Smooth muscle cell (in vitro differentiated cells): ENCODE measurements at regions not wholly inside any gene's neighbourhood (a gene's known extent, or its start where the extent isn't known, plus 50 kb on each side); places are given as distances from the start of the nearest gene placed in this dataset.

Source experiments
- DNase-seq: peaks from one replicate; lab custom pipeline; 2025; ENCODE audit not compliant: unreplicated experiment; lab: John Stamatoyannopoulos, UW
- H2AFZ ChIP-seq: fragments of 200-600 bp; sonication (generic); 2 replicates; pipeline ENCODE4 v1.6.0; 2016; ENCODE audit warnings: antibody characterized with exemption, low read depth, mild to moderate bottlenecking
- H3F3A ChIP-seq: fragments of 200-600 bp; sonication (generic); 2 replicates; pipeline ENCODE4 v1.6.0; 2017; ENCODE audit warnings: antibody characterized with exemption, low read depth
- H3K27ac ChIP-seq: fragments of 200-600 bp; sonication (generic); 2 replicates; pipeline ENCODE4 v1.5.1; 2016; ENCODE audit warnings: low read depth, mild to moderate bottlenecking
- H3K27me3 ChIP-seq: fragments of 200-600 bp; sonication (generic); 2 replicates; pipeline ENCODE4 v1.6.1; 2016; ENCODE audit warnings: low read depth, mild to moderate bottlenecking
- H3K36me3 ChIP-seq: fragments of 200-600 bp; sonication (generic); 2 replicates; pipeline ENCODE4 v1.5.1; 2016; ENCODE audit warnings: low read depth
- H3K4me1 ChIP-seq: fragments of 200-600 bp; sonication (generic); 2 replicates; pipeline ENCODE4 v1.5.1; 2016; ENCODE audit warnings: low read depth
- H3K4me2 ChIP-seq: fragments of 200-600 bp; sonication (generic); 2 replicates; pipeline ENCODE4 v1.6.0; 2016; ENCODE audit warnings: mild to moderate bottlenecking
- H3K4me3 ChIP-seq: fragments of 200-600 bp; sonication (generic); 2 replicates; pipeline ENCODE4 v1.5.1; 2016; ENCODE audit warnings: mild to moderate bottlenecking
- H3K79me2 ChIP-seq: fragments of 200-600 bp; sonication (generic); 2 replicates; pipeline ENCODE4 v1.6.0; 2016; ENCODE audit warnings: low read depth, mild to moderate bottlenecking
- H3K9ac ChIP-seq: fragments of 200-600 bp; sonication (generic); 2 replicates; pipeline ENCODE4 v1.6.0; 2016; ENCODE audit warnings: low read depth
- H3K9me3 ChIP-seq: fragments of 200-600 bp; sonication (generic); replicated peaks from 2 replicates; pipeline ENCODE4 v1.5.1; 2016; ENCODE audit warnings: low read depth
- H4K20me1 ChIP-seq: fragments of 200-600 bp; sonication (generic); 2 replicates; pipeline ENCODE4 v1.6.0; 2016; ENCODE audit warnings: low read depth
- WGBS: methylation state at CpG from one replicate; pipeline ENCODE4 v1.1.7; 2016; ENCODE audit warnings: low lambda C conversion rate; 5-methylcytosine and 5-hydroxymethylcytosine counted together
- TF ChIP-seq, protein P1 (sequence below): fragments of 200-600 bp; sonication (generic); IDR thresholded peaks from 2 replicates; pipeline ENCODE4 v1.5.1; 2017; ENCODE audit warnings: borderline replicate concordance, mild to moderate bottlenecking, antibody characterized with exemption; ENCODE audit not compliant: insufficient read depth, poor library complexity, severe bottlenecking

DNA sequence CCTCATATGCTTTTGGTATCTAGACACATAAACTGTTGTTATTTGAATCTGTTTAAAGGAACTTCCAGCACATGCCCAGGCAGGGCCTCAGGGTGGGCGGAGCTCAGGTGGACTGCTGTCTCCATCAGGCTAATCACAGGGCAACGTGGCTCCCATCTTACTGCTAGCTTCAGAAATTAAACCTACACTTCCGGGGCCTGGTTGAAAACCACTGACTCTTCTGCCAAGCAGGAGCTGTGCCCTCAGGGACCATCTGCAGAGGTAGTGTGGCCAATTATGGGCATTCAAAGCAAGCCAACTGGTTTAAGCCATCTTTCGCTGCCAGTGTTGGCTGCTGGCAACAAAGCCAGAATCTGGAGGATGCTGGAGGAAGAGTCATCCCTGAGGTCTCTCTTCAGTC lies 97.5 kb downstream of the TMX1 start:
- no peaks in the 10 kb centered on the region for H4K20me1 ChIP-seq
- H3K36me3 ChIP-seq: no peaks in the 10 kb centered on the region
- H3K27ac ChIP-seq: no peak overlapping the region
- no peak overlapping the region for H3K4me2 ChIP-seq
- H3F3A ChIP-seq: no peaks in the 10 kb centered on the region
- 84% methylated on average over 4 of the region's 4 CpGs for whole genome bisulfite sequencing
- TF ChIP-seq, protein P1, sequence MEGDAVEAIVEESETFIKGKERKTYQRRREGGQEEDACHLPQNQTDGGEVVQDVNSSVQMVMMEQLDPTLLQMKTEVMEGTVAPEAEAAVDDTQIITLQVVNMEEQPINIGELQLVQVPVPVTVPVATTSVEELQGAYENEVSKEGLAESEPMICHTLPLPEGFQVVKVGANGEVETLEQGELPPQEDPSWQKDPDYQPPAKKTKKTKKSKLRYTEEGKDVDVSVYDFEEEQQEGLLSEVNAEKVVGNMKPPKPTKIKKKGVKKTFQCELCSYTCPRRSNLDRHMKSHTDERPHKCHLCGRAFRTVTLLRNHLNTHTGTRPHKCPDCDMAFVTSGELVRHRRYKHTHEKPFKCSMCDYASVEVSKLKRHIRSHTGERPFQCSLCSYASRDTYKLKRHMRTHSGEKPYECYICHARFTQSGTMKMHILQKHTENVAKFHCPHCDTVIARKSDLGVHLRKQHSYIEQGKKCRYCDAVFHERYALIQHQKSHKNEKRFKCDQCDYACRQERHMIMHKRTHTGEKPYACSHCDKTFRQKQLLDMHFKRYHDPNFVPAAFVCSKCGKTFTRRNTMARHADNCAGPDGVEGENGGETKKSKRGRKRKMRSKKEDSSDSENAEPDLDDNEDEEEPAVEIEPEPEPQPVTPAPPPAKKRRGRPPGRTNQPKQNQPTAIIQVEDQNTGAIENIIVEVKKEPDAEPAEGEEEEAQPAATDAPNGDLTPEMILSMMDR: no peak
- no peak overlapping the region for H3K4me3 ChIP-seq
- DNase-seq: no peak
- no peaks in the 10 kb centered on the region for H3K27me3 ChIP-seq
- H3K79me2 ChIP-seq: no peaks in the 10 kb centered on the region
- H3K4me1 ChIP-seq: no peaks in the 10 kb centered on the region
- no peak overlapping the region for H2AFZ ChIP-seq
- H3K9me3 ChIP-seq: no peaks in the 10 kb centered on the region
- no peak overlapping the region for H3K9ac ChIP-seq

DNA sequence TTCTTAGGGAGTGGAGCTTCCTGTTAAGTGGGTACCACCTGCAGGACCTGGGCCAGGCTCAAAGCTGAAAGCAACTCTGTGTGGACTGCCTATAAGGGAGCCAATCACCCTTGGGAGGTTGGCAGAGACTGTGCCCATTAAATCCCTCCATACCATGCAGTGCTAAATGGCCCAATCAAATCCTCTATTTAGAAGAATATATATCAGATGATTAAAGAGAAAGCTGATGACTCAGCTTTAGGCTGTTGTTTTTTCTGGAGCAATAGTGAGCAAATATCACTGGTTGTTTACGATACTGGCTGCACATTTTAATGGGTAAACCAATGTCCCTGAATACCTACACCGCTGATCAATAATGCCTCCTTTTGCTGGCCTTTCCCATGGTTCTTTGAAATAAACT lies 101.3 kb downstream of the TMX1 start:
- H3K9ac ChIP-seq: no peak overlapping the region
- no peak for DNase-seq
- TF ChIP-seq, protein P1: no peak
- no peaks in the 10 kb centered on the region for H3K79me2 ChIP-seq
- H3K4me1 ChIP-seq: no peaks in the 10 kb centered on the region
- no peaks in the 10 kb centered on the region for H3K36me3 ChIP-seq
- WGBS: 100% methylated on average over 2 of the region's 2 CpGs
- H3K9me3 ChIP-seq: no peaks in the 10 kb centered on the region
- no peak overlapping the region for H3K27ac ChIP-seq
- no peak overlapping the region for H3K4me3 ChIP-seq
- no peak overlapping the region for H3K4me2 ChIP-seq
- no peak overlapping the region for H2AFZ ChIP-seq
- H4K20me1 ChIP-seq: no peaks in the 10 kb centered on the region
- H3K27me3 ChIP-seq: no peaks in the 10 kb centered on the region
- no peaks in the 10 kb centered on the region for H3F3A ChIP-seq

DNA sequence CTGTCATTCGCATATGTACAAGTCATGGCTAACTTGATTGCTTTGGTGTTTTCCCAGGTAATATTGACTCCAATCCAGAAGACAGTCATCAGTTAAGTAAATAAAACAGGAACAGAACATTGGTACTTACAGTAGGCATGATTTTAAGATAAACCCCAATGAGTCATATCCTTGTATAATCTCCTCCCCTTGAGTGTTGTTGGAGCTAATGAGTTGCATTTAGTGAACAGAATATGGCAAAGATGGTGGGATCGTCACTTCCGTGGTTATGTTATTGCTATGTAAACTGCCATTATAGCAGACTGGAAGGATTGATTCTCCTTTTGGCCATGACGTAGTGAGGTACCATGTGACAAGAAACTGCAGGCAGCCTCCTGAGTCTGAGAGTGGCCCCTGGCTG lies 102.2 kb downstream of the TMX1 start:
- Histone ChIP-seq H4K20me1 (no peaks in the 10 kb centered on the region), H3K27ac (no peak overlapping the region), H3K79me2 (no peaks in the 10 kb centered on the region), H3F3A (no peaks in the 10 kb centered on the region), H3K4me1 (no peaks in the 10 kb centered on the region), H3K4me3 (no peak overlapping the region), H3K27me3 (no peaks in the 10 kb centered on the region), H3K9me3 (no peaks in the 10 kb centered on the region), H3K4me2 (no peak overlapping the region), H2AFZ (peak overlapping the region; percentile 31), H3K36me3 (no peaks in the 10 kb centered on the region), H3K9ac (no peak overlapping the region)
- DNase-seq: no peak
- WGBS: 83% methylated on average over 4 of the region's 4 CpGs
- TF ChIP-seq, protein P1: no peak

DNA sequence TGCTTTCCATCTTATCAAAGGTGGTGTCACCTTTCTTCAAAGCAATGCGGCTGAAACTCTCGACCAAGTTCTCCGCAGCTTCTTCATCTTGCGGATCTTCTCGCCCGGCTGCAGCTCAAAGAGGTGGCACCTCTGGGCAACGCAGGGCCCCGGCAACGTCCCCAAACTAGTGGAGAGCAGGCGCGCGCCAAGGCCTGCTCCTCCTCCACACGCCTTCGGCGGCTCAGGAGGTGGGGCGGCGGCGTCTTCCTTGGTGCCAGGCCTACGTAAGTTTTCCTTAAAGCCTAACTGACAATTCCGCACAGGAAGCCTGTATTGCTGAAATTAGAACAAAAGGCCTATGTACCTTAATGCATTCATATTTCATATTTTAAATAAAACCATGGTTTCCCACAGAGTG lies 112.0 kb downstream of the TMX1 start:
- Histone ChIP-seq H3F3A (no peaks in the 10 kb centered on the region), H3K9me3 (no peaks in the 10 kb centered on the region), H3K36me3 (no peaks in the 10 kb centered on the region), H4K20me1 (no peaks in the 10 kb centered on the region), H2AFZ (no peak overlapping the region), H3K27me3 (no peaks in the 10 kb centered on the region), H3K9ac (no peak overlapping the region), H3K4me1 (peaks cover 22% of the 10 kb centered on the region), H3K4me3 (no peak overlapping the region), H3K4me2 (no peak overlapping the region), H3K79me2 (no peaks in the 10 kb centered on the region), H3K27ac (no peak overlapping the region)
- DNase-seq: no peak
- TF ChIP-seq, protein P1: no peak
- WGBS: 96% methylated on average over 20 of the region's 20 CpGs
